Effector CD4-positive, alpha-beta T cell (primary cell): ENCODE measurements at regions not wholly inside any gene's neighbourhood (a gene's known extent, or its start where the extent isn't known, plus 50 kb on each side); places are given as distances from the start of the nearest gene placed in this dataset.

ENCODE experiments used
- DNase-seq: peaks from one replicate; pipeline ENCODE4 v3.0.0-alpha.2; 2020

- no peak for DNase-seq
These were observed 184.0 kb upstream of the HABP2 start for GRCh38 chr10:113368666-113369364.

- no peak for DNase-seq
These were observed 183.5 kb upstream of the HABP2 start for GRCh38 chr10:113369365-113369694.

- DNase-seq, result no peak
These were observed 176.4 kb upstream of the HABP2 start for GRCh38 chr10:113376428-113376827.

GRCh38 chr10:113379091-113379490, 173.8 kb upstream of the HABP2 start:
- no peak for DNase-seq

- DNase-seq, result no peak
These were observed 171.4 kb upstream of the HABP2 start for GRCh38 chr10:113381416-113381815.

- DNase-seq, result no peak
These were observed 170.8 kb upstream of the HABP2 start for GRCh38 chr10:113381981-113382509.

GRCh38 chr10:113382691-113383090, 170.2 kb upstream of the HABP2 start:
- no peak for DNase-seq

- no peak for DNase-seq
These were observed 168.7 kb upstream of the HABP2 start for GRCh38 chr10:113384181-113384580.

- peak; percentile 26 for DNase-seq
These were observed 167.5 kb upstream of the HABP2 start for GRCh38 chr10:113385021-113385999.

GRCh38 chr10:113386005-113386404, 166.8 kb upstream of the HABP2 start:
- no peak for DNase-seq

- DNase-seq, result no peak
These were observed 162.9 kb upstream of the HABP2 start for GRCh38 chr10:113389969-113390368.

GRCh38 chr10:113390896-113391295, 162.0 kb upstream of the HABP2 start:
- no peak for DNase-seq

- DNase-seq, result no peak
These were observed 155.8 kb upstream of the HABP2 start for GRCh38 chr10:113397047-113397446.

GRCh38 chr10:113399065-113399464, 153.8 kb upstream of the HABP2 start:
- DNase-seq, result no peak

GRCh38 chr10:113402602-113403001, 150.3 kb upstream of the HABP2 start:
- DNase-seq, result no peak

- DNase-seq, result no peak
These were observed 145.6 kb upstream of the HABP2 start for GRCh38 chr10:113407218-113407617.

- DNase-seq, result no peak
These were observed 143.7 kb upstream of the HABP2 start for GRCh38 chr10:113409175-113409574.

GRCh38 chr10:113410618-113411017, 142.2 kb upstream of the HABP2 start:
- DNase-seq, result no peak

GRCh38 chr10:113411456-113411855, 141.4 kb upstream of the HABP2 start:
- no peak for DNase-seq

- DNase-seq, result no peak
These were observed 140.7 kb upstream of the HABP2 start for GRCh38 chr10:113412161-113412560.

- DNase-seq, result no peak
These were observed 138.3 kb upstream of the HABP2 start for GRCh38 chr10:113414543-113414942.

- no peak for DNase-seq
These were observed 137.6 kb upstream of the HABP2 start for GRCh38 chr10:113415246-113415645.

GRCh38 chr10:113420057-113420732, 132.7 kb upstream of the HABP2 start:
- no peak for DNase-seq
